ENCODE measurements at regions not wholly inside any gene's neighbourhood (a gene's known extent, or its start where the extent isn't known, plus 50 kb on each side); places are given as distances from the start of the nearest gene placed in this dataset.

DNA sequence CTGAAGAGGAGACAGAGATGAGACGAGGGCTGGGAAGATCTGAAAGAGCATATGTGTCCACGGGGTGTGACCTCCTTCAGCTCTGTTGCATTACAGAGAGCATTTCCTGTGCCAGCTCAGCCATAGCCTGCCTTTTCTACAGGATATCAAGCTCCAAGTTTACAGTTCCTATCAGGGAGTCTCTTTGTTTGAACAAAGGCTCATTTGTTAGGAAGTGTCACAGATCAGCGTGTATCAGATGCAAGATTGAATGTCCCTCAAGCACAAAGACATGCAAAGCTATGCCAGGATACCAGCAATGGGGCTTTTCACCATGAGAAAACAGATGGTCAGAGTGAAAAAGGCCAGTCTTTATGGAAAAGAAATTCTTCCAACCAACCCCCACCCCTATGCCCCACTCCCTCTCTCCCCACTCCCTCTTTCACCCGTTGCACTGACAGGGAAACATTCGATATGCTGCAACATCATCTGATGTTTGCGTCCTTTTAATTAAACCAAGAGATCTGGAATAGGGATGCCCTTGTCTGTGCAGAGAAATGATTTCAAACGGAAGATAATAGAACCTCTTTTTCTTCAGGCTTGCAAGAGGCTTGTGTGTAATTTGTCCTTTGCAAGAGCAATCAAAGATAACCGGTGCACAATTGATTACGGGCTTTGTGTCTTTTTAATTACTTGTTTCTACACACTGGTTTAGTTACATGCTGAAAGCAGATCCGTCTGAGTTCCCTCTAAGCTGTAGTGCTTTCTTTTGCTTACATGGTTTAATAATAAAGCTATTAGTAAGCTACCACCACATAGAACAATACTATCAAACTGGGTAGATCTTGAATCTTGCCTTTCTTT lies 263.1 kb upstream of the RGMB start:
- Histone ChIP-seq H4K91ac (replicated peaks; ENCODE audit: insufficient read length, low read length) (no peak overlapping the region), H3K4me2 (ENCODE audit: insufficient read depth in 1 of 2, low read depth in 2 of 2, low read length in 2 of 2) (no peak overlapping the region)
- TF ChIP-seq CHD1 (IDR thresholded peaks at IDR 0.05; ENCODE audit: low read depth, low read length) = no peak
- TF ChIP-seq ASH2L (IDR thresholded peaks at IDR 0.05; ENCODE audit: low read length) = no peak
- TF ChIP-seq SP1 (IDR thresholded peaks at IDR 0.05; ENCODE audit: low read depth, low read length) = no peak

More for the DNA sequence above, 263.1 kb upstream of the RGMB start:
- Histone ChIP-seq H3K18ac (ENCODE audit: extremely low read depth, low read length) (no peak overlapping the region), H2BK120ac (replicated peaks; ENCODE audit: low read depth, low read length) (no peak overlapping the region), H2BK5ac (ENCODE audit: low read depth, low read length) (no peak overlapping the region), H3K23me2 (ENCODE audit: low read depth, low read length) (no peaks in the 10 kb centered on the region; the same call in 1 of the 2 replicates), H2BK20ac (ENCODE audit: low read length) (no peak overlapping the region), H3K27me3 (replicated peaks in 1 of 4; ENCODE audit: control insufficient read depth in 3 of 4, extremely low read depth in 1 of 4, insufficient read depth in 3 of 4, low read length in 3 of 4) (no peaks in the 10 kb centered on the region), H3K9ac (replicated peaks in 1 of 4; ENCODE audit: extremely low read depth in 1 of 4, low read depth in 3 of 4, low read length in 3 of 4) (no peak overlapping the region), H2AK5ac (ENCODE audit: low read depth, low read length) (no peak overlapping the region), H2BK15ac (ENCODE audit: low read length) (no peak overlapping the region), H4K8ac (ENCODE audit: extremely low read depth, insufficient read depth, low read length) (no peak overlapping the region), H4K20me1 (replicated peaks in 1 of 2; ENCODE audit: control insufficient read depth in 1 of 2, insufficient read depth in 2 of 2, low read length in 2 of 2) (no peaks in the 10 kb centered on the region), H3K79me2 (ENCODE audit: control insufficient read depth in 1 of 2, insufficient read depth in 2 of 2, low read length in 2 of 2) (no peaks in the 10 kb centered on the region), H3K27ac (ENCODE audit: low read depth, low read length) (no peak overlapping the region), H3K4me1 (replicated peaks in 1 of 4; ENCODE audit: control insufficient read depth in 3 of 4, insufficient read depth in 4 of 4, low read length in 3 of 4) (peaks cover 0 to 4% (median 2%) of the 10 kb centered on the region in 4 experiments; a peak in 3 of 7 replicates), H3K4me3 (ENCODE audit: extremely low read depth in 1 of 4, insufficient read depth in 2 of 4, low read depth in 3 of 4, low read length in 4 of 4) (no peak overlapping the region), H2AFZ (ENCODE audit: low read length) (peak overlapping the region; percentile 60), H4K5ac (ENCODE audit: insufficient read length, low read depth, low read length) (no peak overlapping the region), H3K36me3 (ENCODE audit: control insufficient read depth in 2 of 4, insufficient read depth in 4 of 4, low read length in 3 of 4) (no peaks in the 10 kb centered on the region), H3K23ac (ENCODE audit: insufficient read length) (no peak overlapping the region), H3K4ac (replicated peaks; ENCODE audit: insufficient read length, low read depth, low read length) (no peak overlapping the region), H3K9me3 (ENCODE audit: insufficient read depth in 2 of 2, low read depth in 1 of 2, low read length in 1 of 2) (peaks cover 0 to 2% of the 10 kb centered on the region in 2 experiments; a peak in 1 of 4 replicates), H3K56ac (replicated peaks; ENCODE audit: insufficient read length, low read depth, low read length) (no peak overlapping the region), H3K79me1 (ENCODE audit: low read depth, low read length) (no peaks in the 10 kb centered on the region), H2BK12ac (ENCODE audit: low read depth, low read length) (peak overlapping the region; percentile 69; the same call in 1 of the 2 replicates), H3K14ac (ENCODE audit: insufficient read length) (no peak overlapping the region)
- 63% methylated on average over 10 of the region's 10 CpGs; no CpG with 5 or more reads in 1 of the 2 experiments for WGBS, 2 experiments (ENCODE audit: extremely low coverage in 1 of 2, insufficient coverage in 1 of 2, insufficient read length in 1 of 2, insufficient replicate concordance in 2 of 2, low coverage in 1 of 2, low lambda C conversion rate in 2 of 2, missing lambda C conversion rate in 1 of 2)
- ChIA-PET POLR2A (ENCODE audit: partially characterized antibody) (no interaction called here), CTCF (ENCODE audit: partially characterized antibody) (interaction anchor here (0.8 to 1.6 kb wide), 5 partner anchors 11 to 258 kb away, joined by 3 to 4 read pairs (median 3); no protein-coding TSS in a partner anchor)
- FAIRE-seq = no peak
- no peak for DNase-seq (ENCODE audit: low read depth in 1 of 2, low spot score in 2 of 2)

Data from H1 (cell line).